SK-N-SH (cell line): ENCODE measurements at regions not wholly inside any gene's neighbourhood (a gene's known extent, or its start where the extent isn't known, plus 50 kb on each side); places are given as distances from the start of the nearest gene placed in this dataset.

ENCODE experiments used
- CHD2 ChIP-seq: fragments of 150-350 bp; IDR thresholded peaks from 2 replicates; pipeline ENCODE4 v1.6.1; 2018; ENCODE audit warnings: low read length; ENCODE audit not compliant: partially characterized antibody
- EP300 ChIP-seq, 2 experiments: IDR thresholded peaks; 2 replicates each; pipeline versions ENCODE4 v1.4.0 to v1.6.1; 2012; ENCODE audit warnings: borderline replicate concordance in 1 of 2, low read depth in 1 of 2, low read length in 1 of 2
- FOSL2 ChIP-seq: IDR thresholded peaks from 2 replicates; pipeline ENCODE4 v1.4.0; 2012; ENCODE audit warnings: low read depth, mild to moderate bottlenecking, moderate library complexity, borderline replicate concordance
- FOXJ3 ChIP-seq: sonication (generic); formaldehyde crosslinking; IDR thresholded peaks from 2 replicates; pipeline ENCODE4 v1.5.1; 2020; ENCODE audit warnings: mild to moderate bottlenecking, missing genetic modification reagents
- FOXM1 ChIP-seq: IDR thresholded peaks from 2 replicates; pipeline ENCODE4 v1.4.0; 2012; ENCODE audit warnings: low read depth, mild to moderate bottlenecking
- POLR2AphosphoS5 ChIP-seq: IDR thresholded peaks from 2 replicates; pipeline ENCODE4 v1.6.1; 2012; ENCODE audit warnings: low read depth, low read length
- RFX5 ChIP-seq: IDR thresholded peaks from 2 replicates; pipeline ENCODE4 v1.6.1; 2012; ENCODE audit warnings: mild to moderate bottlenecking, improper control_type of control experiment, low read length
- RXRA ChIP-seq: IDR thresholded peaks from 2 replicates; pipeline ENCODE4 v1.4.0; 2012; ENCODE audit warnings: low read depth, mild to moderate bottlenecking, borderline replicate concordance
- TCF12 ChIP-seq: IDR thresholded peaks from 2 replicates; pipeline ENCODE4 v1.4.0; 2012
- TEAD4 ChIP-seq: IDR thresholded peaks from 2 replicates; pipeline ENCODE4 v1.4.0; 2012; ENCODE audit warnings: mild to moderate bottlenecking, borderline replicate concordance; ENCODE audit not compliant: insufficient read depth
- TF ChIP-seq, protein P1 (sequence below): fragments of 200-600 bp; sonication (generic); IDR thresholded peaks from 2 replicates; pipeline ENCODE4 v1.6.1; 2017; ENCODE audit warnings: antibody characterized with exemption, mild to moderate bottlenecking, moderate library complexity
- TF ChIP-seq, protein P2 (sequence below): IDR thresholded peaks from 2 replicates; pipeline ENCODE4 v1.6.1; 2012; ENCODE audit warnings: mild to moderate bottlenecking, low read depth, low read length, moderate library complexity
- TF ChIP-seq, protein P3 (sequence below): IDR thresholded peaks from 2 replicates; pipeline ENCODE4 v1.4.0; 2012; ENCODE audit warnings: low read depth, borderline replicate concordance
- TF ChIP-seq, protein P4 (sequence below): IDR thresholded peaks from 2 replicates; pipeline ENCODE4 v1.4.0; 2012; ENCODE audit warnings: low read depth, borderline replicate concordance

DNA sequence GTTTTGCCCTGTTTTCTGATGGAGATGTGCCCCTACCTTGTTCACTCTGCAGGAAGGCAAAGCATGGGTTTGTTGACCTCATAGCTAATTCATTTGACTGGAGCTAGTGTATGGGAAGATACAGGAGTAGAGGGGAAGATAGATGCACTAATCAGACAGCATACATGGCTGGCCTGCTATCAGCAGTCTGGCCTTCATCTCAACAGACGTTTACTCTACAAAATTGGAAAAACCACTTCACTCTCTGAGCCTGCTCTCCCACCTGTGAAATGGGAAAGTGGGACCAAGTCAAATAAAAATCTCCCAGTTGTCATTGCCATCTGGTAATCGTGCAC is 235.2 kb upstream of the RAB4A start:
- TF ChIP-seq, protein P1, sequence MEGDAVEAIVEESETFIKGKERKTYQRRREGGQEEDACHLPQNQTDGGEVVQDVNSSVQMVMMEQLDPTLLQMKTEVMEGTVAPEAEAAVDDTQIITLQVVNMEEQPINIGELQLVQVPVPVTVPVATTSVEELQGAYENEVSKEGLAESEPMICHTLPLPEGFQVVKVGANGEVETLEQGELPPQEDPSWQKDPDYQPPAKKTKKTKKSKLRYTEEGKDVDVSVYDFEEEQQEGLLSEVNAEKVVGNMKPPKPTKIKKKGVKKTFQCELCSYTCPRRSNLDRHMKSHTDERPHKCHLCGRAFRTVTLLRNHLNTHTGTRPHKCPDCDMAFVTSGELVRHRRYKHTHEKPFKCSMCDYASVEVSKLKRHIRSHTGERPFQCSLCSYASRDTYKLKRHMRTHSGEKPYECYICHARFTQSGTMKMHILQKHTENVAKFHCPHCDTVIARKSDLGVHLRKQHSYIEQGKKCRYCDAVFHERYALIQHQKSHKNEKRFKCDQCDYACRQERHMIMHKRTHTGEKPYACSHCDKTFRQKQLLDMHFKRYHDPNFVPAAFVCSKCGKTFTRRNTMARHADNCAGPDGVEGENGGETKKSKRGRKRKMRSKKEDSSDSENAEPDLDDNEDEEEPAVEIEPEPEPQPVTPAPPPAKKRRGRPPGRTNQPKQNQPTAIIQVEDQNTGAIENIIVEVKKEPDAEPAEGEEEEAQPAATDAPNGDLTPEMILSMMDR = no peak
- TF ChIP-seq TCF12 (no peak), POLR2AphosphoS5 (no peak), RXRA (no peak), EP300 (IDR thresholded peaks at IDR 0.05; ENCODE audit: borderline replicate concordance in 1 of 2, low read depth in 1 of 2, low read length in 1 of 2) (no peak), FOSL2 (no peak), FOXJ3 (CRISPR knock-in tag) (no peak), CHD2 (no peak), TEAD4 (no peak), RFX5 (no peak), FOXM1 (no peak)
- TF ChIP-seq, protein P2, sequence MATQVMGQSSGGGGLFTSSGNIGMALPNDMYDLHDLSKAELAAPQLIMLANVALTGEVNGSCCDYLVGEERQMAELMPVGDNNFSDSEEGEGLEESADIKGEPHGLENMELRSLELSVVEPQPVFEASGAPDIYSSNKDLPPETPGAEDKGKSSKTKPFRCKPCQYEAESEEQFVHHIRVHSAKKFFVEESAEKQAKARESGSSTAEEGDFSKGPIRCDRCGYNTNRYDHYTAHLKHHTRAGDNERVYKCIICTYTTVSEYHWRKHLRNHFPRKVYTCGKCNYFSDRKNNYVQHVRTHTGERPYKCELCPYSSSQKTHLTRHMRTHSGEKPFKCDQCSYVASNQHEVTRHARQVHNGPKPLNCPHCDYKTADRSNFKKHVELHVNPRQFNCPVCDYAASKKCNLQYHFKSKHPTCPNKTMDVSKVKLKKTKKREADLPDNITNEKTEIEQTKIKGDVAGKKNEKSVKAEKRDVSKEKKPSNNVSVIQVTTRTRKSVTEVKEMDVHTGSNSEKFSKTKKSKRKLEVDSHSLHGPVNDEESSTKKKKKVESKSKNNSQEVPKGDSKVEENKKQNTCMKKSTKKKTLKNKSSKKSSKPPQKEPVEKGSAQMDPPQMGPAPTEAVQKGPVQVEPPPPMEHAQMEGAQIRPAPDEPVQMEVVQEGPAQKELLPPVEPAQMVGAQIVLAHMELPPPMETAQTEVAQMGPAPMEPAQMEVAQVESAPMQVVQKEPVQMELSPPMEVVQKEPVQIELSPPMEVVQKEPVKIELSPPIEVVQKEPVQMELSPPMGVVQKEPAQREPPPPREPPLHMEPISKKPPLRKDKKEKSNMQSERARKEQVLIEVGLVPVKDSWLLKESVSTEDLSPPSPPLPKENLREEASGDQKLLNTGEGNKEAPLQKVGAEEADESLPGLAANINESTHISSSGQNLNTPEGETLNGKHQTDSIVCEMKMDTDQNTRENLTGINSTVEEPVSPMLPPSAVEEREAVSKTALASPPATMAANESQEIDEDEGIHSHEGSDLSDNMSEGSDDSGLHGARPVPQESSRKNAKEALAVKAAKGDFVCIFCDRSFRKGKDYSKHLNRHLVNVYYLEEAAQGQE = no peak
- TF ChIP-seq, protein P3, sequence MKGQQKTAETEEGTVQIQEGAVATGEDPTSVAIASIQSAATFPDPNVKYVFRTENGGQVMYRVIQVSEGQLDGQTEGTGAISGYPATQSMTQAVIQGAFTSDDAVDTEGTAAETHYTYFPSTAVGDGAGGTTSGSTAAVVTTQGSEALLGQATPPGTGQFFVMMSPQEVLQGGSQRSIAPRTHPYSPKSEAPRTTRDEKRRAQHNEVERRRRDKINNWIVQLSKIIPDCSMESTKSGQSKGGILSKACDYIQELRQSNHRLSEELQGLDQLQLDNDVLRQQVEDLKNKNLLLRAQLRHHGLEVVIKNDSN = no peak
- TF ChIP-seq, protein P4, sequence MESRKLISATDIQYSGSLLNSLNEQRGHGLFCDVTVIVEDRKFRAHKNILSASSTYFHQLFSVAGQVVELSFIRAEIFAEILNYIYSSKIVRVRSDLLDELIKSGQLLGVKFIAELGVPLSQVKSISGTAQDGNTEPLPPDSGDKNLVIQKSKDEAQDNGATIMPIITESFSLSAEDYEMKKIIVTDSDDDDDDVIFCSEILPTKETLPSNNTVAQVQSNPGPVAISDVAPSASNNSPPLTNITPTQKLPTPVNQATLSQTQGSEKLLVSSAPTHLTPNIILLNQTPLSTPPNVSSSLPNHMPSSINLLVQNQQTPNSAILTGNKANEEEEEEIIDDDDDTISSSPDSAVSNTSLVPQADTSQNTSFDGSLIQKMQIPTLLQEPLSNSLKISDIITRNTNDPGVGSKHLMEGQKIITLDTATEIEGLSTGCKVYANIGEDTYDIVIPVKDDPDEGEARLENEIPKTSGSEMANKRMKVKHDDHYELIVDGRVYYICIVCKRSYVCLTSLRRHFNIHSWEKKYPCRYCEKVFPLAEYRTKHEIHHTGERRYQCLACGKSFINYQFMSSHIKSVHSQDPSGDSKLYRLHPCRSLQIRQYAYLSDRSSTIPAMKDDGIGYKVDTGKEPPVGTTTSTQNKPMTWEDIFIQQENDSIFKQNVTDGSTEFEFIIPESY = no peak
